AG09319 (cell line): ENCODE measurements at regions not wholly inside any gene's neighbourhood (a gene's known extent, or its start where the extent isn't known, plus 50 kb on each side); places are given as distances from the start of the nearest gene placed in this dataset.

ENCODE experiments used
- DNase-seq: peaks from one replicate; pipeline ENCODE4 v3.0.0-alpha.2; 2010; ENCODE audit warnings: low read depth; ENCODE audit errors: extremely low read depth
- CTCF ChIP-seq: IDR thresholded peaks from 2 replicates; pipeline ENCODE4 v1.5.1; 2011; ENCODE audit warnings: low read depth, mild to moderate bottlenecking, inconsistent platforms, low read length, moderate library complexity

- no peak for DNase-seq
- no peak for TF ChIP-seq CTCF
Measured at GRCh38 chr6:6716998-6717763, 128.7 kb downstream of the LY86 start.

- no peak for DNase-seq
- TF ChIP-seq CTCF, result no peak
Measured at GRCh38 chr6:6717953-6718352, 129.4 kb downstream of the LY86 start.

- TF ChIP-seq CTCF, result no peak
- no peak for DNase-seq
Measured at GRCh38 chr6:6721606-6722005, 133.1 kb downstream of the LY86 start.

- TF ChIP-seq CTCF, result no peak
- no peak for DNase-seq
Measured at GRCh38 chr6:6722195-6722594, 133.7 kb downstream of the LY86 start.

- DNase-seq, result no peak
- no peak for TF ChIP-seq CTCF
Measured at GRCh38 chr6:6723361-6723760, 134.8 kb downstream of the LY86 start.

- no peak for TF ChIP-seq CTCF
- DNase-seq, result no peak
Measured at GRCh38 chr6:6723921-6724538, 135.5 kb downstream of the LY86 start.
